GM12878 (cell line): ENCODE measurements at regions not wholly inside any gene's neighbourhood (a gene's known extent, or its start where the extent isn't known, plus 50 kb on each side); places are given as distances from the start of the nearest gene placed in this dataset.

Experiments used
- ATAC-seq: fragments of 200-7000 bp; cut with Tn5 transposase; 3 replicates; pipeline ENCODE4 v1.9.1; 2020; ENCODE audit warnings: mild to moderate bottlenecking, moderate library complexity
- BruUV-seq: library from RNA; stranded (reverse); fragments of 400-500 nt; replicated peaks from 2 replicates; lab custom pipeline; 2021; lab: Mats Ljungman, UMichigan
- CTCF ChIA-PET: fragments of 300-600 bp; sonication (Branson Sonifier 250); formaldehyde crosslinking; extraction: SDS; loops from one replicate; lab custom pipeline; 2021; ENCODE audit warnings: inconsistent platforms; lab: Yijun Ruan, JAX
- POLR2A ChIA-PET: fragments of 350-600 bp; formaldehyde crosslinking; extraction: SDS; loops from one replicate; lab custom pipeline; 2021; ENCODE audit warnings: inconsistent platforms; lab: Charles Lee
- RAD21 ChIA-PET: fragments of 300-600 bp; sonication (Branson Sonifier 250); formaldehyde crosslinking; loops from one replicate; lab custom pipeline; 2023; ENCODE audit warnings: antibody characterized with exemption; ENCODE audit not compliant: unreplicated experiment; lab: Charles Lee
- SMC1A ChIA-PET: fragments of 300-600 bp; sonication (Branson Sonifier 250); formaldehyde crosslinking; loops from one replicate; lab custom pipeline; 2023; ENCODE audit not compliant: unreplicated experiment, uncharacterized antibody; lab: Charles Lee
- DNase-seq: peaks from one replicate; pipeline ENCODE4 v3.0.0-alpha.2; 2011; ENCODE audit warnings: low read depth, low spot score
- FAIRE-seq: peaks from 3 replicates; lab custom pipeline; 2011; peaks lifted over from hg19 to GRCh38; lab: Jason Lieb, UNC
- H2AFZ ChIP-seq: 2 replicates; pipeline ENCODE4 v1.6.0; 2011; ENCODE audit warnings: low read depth, low read length, control low read depth; ENCODE audit not compliant: control insufficient read depth
- H3K27ac ChIP-seq: 2 replicates; pipeline ENCODE4 v1.5.1; 2011; ENCODE audit warnings: control low read depth; ENCODE audit not compliant: control insufficient read depth, insufficient read depth
- H3K27me3 ChIP-seq, 2 experiments: replicated peaks in 1 of 2; 2 replicates each; pipeline versions ENCODE4 v1.6.0 to v1.6.1; 2011; ENCODE audit warnings: low read length in 1 of 2; ENCODE audit not compliant: control insufficient read depth in 2 of 2, insufficient read depth in 2 of 2
- H3K36me3 ChIP-seq, 2 experiments: 2 replicates each; pipeline ENCODE4 v1.5.1; 2011; ENCODE audit warnings: low read length in 1 of 2; ENCODE audit not compliant: control insufficient read depth in 2 of 2, insufficient read depth in 2 of 2
- H3K4me1 ChIP-seq: 2 replicates; pipeline ENCODE4 v1.6.1; 2011; ENCODE audit warnings: mild to moderate bottlenecking, low read length, moderate library complexity, mixed read lengths; ENCODE audit not compliant: control insufficient read depth, insufficient read depth
- H3K4me2 ChIP-seq: 2 replicates; pipeline ENCODE4 v1.6.0; 2011; ENCODE audit warnings: control low read depth; ENCODE audit not compliant: control insufficient read depth, insufficient read depth
- H3K4me3 ChIP-seq: fragments of 200-600 bp; sonication (generic); 2 replicates; pipeline ENCODE4 v1.5.1; 2016
- H3K79me2 ChIP-seq: 2 replicates; pipeline ENCODE4 v1.6.0; 2011; ENCODE audit warnings: low read length; ENCODE audit not compliant: control insufficient read depth, insufficient read depth
- H3K9ac ChIP-seq: 2 replicates; pipeline ENCODE4 v1.8.0; 2011; ENCODE audit warnings: low read length, control low read depth, mixed read lengths; ENCODE audit not compliant: control insufficient read depth, insufficient read depth
- H3K9me3 ChIP-seq: replicated peaks from 3 replicates; pipeline ENCODE4 v1.5.1; 2011; ENCODE audit warnings: mild to moderate bottlenecking, low read length; ENCODE audit not compliant: control insufficient read depth, insufficient read depth
- H4K20me1 ChIP-seq: 2 replicates; pipeline ENCODE4 v1.6.0; 2011; ENCODE audit not compliant: control insufficient read depth, insufficient read depth
- CBX3 ChIP-seq: fragments of 200-600 bp; sonication (generic); IDR thresholded peaks from 2 replicates; pipeline ENCODE4 v1.6.1; 2016; ENCODE audit warnings: low read depth, borderline replicate concordance
- CREB1 ChIP-seq: IDR thresholded peaks from 2 replicates; pipeline ENCODE4 v1.6.1; 2012; ENCODE audit warnings: low read depth, mild to moderate bottlenecking, inconsistent platforms
- GABPA ChIP-seq: IDR thresholded peaks from 2 replicates; pipeline ENCODE4 v1.6.1; 2014; ENCODE audit warnings: antibody characterized with exemption, low read depth, mild to moderate bottlenecking, inconsistent platforms
- GATAD2B ChIP-seq: fragments of 450-650 bp; conservative IDR thresholded peaks from 2 replicates; pipeline ENCODE4 v1.6.1; 2017; ENCODE audit warnings: low read depth, mild to moderate bottlenecking, moderate library complexity
- KLF5 ChIP-seq: fragments of 450-650 bp; IDR thresholded peaks from 2 replicates; pipeline ENCODE4 v1.6.1; 2014; ENCODE audit warnings: mild to moderate bottlenecking; ENCODE audit not compliant: partially characterized antibody
- MYB ChIP-seq: fragments of 150-350 bp; IDR thresholded peaks from 2 replicates; pipeline ENCODE4 v1.6.1; 2014; ENCODE audit warnings: mild to moderate bottlenecking, low read depth, low read length, borderline replicate concordance
- NR2C2 ChIP-seq: IDR thresholded peaks from 2 replicates; pipeline ENCODE4 v1.6.1; 2011; ENCODE audit warnings: borderline replicate concordance, low read depth; ENCODE audit not compliant: control insufficient read depth, insufficient read length
- POLR2AphosphoS5 ChIP-seq: IDR thresholded peaks from 2 replicates; pipeline ENCODE4 v1.6.1; 2011; ENCODE audit warnings: mild to moderate bottlenecking, low read length, inconsistent platforms
- RAD51 ChIP-seq: fragments of 450-650 bp; IDR thresholded peaks from 2 replicates; pipeline ENCODE4 v1.6.1; 2016; ENCODE audit warnings: moderate library complexity, mild to moderate bottlenecking, inconsistent platforms
- RB1 ChIP-seq: fragments of 450-650 bp; formaldehyde crosslinking; IDR thresholded peaks from 2 replicates; pipeline ENCODE4 v1.6.1; 2017; ENCODE audit warnings: mild to moderate bottlenecking, borderline replicate concordance
- STAT1 ChIP-seq: fragments of 450-650 bp; conservative IDR thresholded peaks from 2 replicates; pipeline ENCODE4 v1.6.1; 2014; ENCODE audit warnings: antibody characterized with exemption, mild to moderate bottlenecking
- TAF1 ChIP-seq: IDR thresholded peaks from 2 replicates; pipeline ENCODE4 v1.6.1; 2011; ENCODE audit warnings: mild to moderate bottlenecking, low read depth, low read length, borderline replicate concordance
- YY1 ChIP-seq: IDR thresholded peaks from 2 replicates; pipeline ENCODE4 v1.6.1; 2011; ENCODE audit warnings: low read depth, mild to moderate bottlenecking, low read length
- ZBED1 ChIP-seq: IDR thresholded peaks from 2 replicates; pipeline ENCODE4 v1.6.1; 2016; ENCODE audit warnings: borderline replicate concordance
- WGBS: methylation state at CpG from one replicate; pipeline ENCODE4 v1.1.6; 2016; ENCODE audit warnings: low lambda C conversion rate; ENCODE audit not compliant: insufficient replicate concordance, insufficient coverage; ENCODE audit errors: missing lambda C conversion rate; 5-methylcytosine and 5-hydroxymethylcytosine counted together
- in situ Hi-C: fragments of 300-500 bp; cut with MboI; formaldehyde crosslinking; loops from 9 replicates; pipeline ENCODE4 v1.14.3; 2018; ENCODE audit warnings: mixed read lengths
- intact Hi-C: fragments of 100-400 bp; cut with micrococcal nuclease; formaldehyde crosslinking; loops from one replicate; pipeline ENCODE4 v1.14.2; 2022; ENCODE audit not compliant: unreplicated experiment
- TF ChIP-seq, protein P1 (sequence below): fragments of 450-650 bp; IDR thresholded peaks from 2 replicates; pipeline ENCODE4 v1.6.1; 2017; ENCODE audit warnings: low read depth, mild to moderate bottlenecking, moderate library complexity
- TF ChIP-seq, protein P2 (sequence below), 3 experiments: IDR thresholded peaks in 2 of 3; conservative IDR thresholded peaks in 1 of 3; 2 replicates each; pipeline ENCODE4 v1.5.1; 2011; ENCODE audit warnings: low read depth in 3 of 3, low read length in 3 of 3, mild to moderate bottlenecking in 3 of 3, control low read depth in 2 of 3, moderate library complexity in 2 of 3, inconsistent platforms in 1 of 3, mixed read lengths in 1 of 3; ENCODE audit not compliant: control insufficient read depth in 2 of 3, insufficient read depth in 1 of 3; ENCODE audit errors: extremely low read depth in 1 of 3
- TF ChIP-seq, protein P3 (sequence below): IDR thresholded peaks from 2 replicates; pipeline ENCODE4 v1.6.1; 2011; ENCODE audit warnings: low read depth, low read length, improper control_type of control experiment, borderline replicate concordance
- TF ChIP-seq, protein P4 (sequence below): IDR thresholded peaks from 2 replicates; pipeline ENCODE4 v1.6.1; 2011; ENCODE audit warnings: mild to moderate bottlenecking, low read depth, low read length, moderate library complexity; ENCODE audit not compliant: insufficient replicate concordance
- TF ChIP-seq, protein P5 (sequence below): fragments of 450-650 bp; IDR thresholded peaks from 2 replicates; pipeline ENCODE4 v1.6.1; 2017; ENCODE audit warnings: mild to moderate bottlenecking, low read depth, inconsistent platforms; ENCODE audit not compliant: poor library complexity, severe bottlenecking

DNA sequence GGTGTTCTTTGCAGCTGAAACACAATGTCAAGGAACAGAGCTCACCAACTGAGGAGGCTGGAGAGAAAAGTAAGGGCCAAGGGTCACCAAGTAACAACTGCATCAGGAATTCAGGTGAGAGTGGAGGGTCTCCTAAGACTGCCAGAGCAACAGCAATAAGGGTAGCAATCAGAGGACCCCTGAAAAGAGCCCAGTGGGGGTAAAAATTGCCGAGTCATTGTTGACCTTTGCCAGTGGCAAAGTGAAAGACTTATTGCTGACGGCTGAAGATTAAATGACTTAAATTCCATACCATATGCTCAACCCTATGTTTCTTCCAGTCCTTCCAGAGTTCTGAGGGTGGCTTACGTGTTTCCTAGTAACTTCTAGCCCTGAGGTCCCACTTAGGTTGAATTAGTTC is 51.9 kb upstream of the ARHGAP42 start:
- no peaks in the 10 kb centered on the region for H3K4me1 ChIP-seq
- TF ChIP-seq ZBED1 = no peak
- TF ChIP-seq RAD51 = no peak
- no peak for TF ChIP-seq MYB
- TF ChIP-seq, protein P1, sequence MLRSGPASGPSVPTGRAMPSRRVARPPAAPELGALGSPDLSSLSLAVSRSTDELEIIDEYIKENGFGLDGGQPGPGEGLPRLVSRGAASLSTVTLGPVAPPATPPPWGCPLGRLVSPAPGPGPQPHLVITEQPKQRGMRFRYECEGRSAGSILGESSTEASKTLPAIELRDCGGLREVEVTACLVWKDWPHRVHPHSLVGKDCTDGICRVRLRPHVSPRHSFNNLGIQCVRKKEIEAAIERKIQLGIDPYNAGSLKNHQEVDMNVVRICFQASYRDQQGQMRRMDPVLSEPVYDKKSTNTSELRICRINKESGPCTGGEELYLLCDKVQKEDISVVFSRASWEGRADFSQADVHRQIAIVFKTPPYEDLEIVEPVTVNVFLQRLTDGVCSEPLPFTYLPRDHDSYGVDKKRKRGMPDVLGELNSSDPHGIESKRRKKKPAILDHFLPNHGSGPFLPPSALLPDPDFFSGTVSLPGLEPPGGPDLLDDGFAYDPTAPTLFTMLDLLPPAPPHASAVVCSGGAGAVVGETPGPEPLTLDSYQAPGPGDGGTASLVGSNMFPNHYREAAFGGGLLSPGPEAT = no peak
- TF ChIP-seq, protein P2, sequence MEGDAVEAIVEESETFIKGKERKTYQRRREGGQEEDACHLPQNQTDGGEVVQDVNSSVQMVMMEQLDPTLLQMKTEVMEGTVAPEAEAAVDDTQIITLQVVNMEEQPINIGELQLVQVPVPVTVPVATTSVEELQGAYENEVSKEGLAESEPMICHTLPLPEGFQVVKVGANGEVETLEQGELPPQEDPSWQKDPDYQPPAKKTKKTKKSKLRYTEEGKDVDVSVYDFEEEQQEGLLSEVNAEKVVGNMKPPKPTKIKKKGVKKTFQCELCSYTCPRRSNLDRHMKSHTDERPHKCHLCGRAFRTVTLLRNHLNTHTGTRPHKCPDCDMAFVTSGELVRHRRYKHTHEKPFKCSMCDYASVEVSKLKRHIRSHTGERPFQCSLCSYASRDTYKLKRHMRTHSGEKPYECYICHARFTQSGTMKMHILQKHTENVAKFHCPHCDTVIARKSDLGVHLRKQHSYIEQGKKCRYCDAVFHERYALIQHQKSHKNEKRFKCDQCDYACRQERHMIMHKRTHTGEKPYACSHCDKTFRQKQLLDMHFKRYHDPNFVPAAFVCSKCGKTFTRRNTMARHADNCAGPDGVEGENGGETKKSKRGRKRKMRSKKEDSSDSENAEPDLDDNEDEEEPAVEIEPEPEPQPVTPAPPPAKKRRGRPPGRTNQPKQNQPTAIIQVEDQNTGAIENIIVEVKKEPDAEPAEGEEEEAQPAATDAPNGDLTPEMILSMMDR (IDR thresholded peaks at IDR 0.05 in 2 of 3, conservative IDR thresholded peaks at IDR 0.05 in 1 of 3; ENCODE audit: control insufficient read depth in 2 of 3, extremely low read depth in 1 of 3, insufficient read depth in 1 of 3, low read depth in 3 of 3, low read length in 3 of 3) = no peak
- TF ChIP-seq, protein P3, sequence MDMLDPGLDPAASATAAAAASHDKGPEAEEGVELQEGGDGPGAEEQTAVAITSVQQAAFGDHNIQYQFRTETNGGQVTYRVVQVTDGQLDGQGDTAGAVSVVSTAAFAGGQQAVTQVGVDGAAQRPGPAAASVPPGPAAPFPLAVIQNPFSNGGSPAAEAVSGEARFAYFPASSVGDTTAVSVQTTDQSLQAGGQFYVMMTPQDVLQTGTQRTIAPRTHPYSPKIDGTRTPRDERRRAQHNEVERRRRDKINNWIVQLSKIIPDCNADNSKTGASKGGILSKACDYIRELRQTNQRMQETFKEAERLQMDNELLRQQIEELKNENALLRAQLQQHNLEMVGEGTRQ = no peak
- TF ChIP-seq POLR2AphosphoS5 = no peak
- no peak for TF ChIP-seq GABPA
- no peak for TF ChIP-seq STAT1
- no peak for TF ChIP-seq KLF5
- TF ChIP-seq, protein P4, sequence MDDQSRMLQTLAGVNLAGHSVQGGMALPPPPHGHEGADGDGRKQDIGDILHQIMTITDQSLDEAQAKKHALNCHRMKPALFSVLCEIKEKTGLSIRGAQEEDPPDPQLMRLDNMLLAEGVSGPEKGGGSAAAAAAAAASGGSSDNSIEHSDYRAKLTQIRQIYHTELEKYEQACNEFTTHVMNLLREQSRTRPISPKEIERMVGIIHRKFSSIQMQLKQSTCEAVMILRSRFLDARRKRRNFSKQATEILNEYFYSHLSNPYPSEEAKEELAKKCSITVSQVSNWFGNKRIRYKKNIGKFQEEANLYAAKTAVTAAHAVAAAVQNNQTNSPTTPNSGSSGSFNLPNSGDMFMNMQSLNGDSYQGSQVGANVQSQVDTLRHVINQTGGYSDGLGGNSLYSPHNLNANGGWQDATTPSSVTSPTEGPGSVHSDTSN = no peak
- no peak for TF ChIP-seq CREB1
- TF ChIP-seq GATAD2B = no peak
- TF ChIP-seq YY1 = no peak
- no peak for TF ChIP-seq NR2C2
- TF ChIP-seq, protein P5, sequence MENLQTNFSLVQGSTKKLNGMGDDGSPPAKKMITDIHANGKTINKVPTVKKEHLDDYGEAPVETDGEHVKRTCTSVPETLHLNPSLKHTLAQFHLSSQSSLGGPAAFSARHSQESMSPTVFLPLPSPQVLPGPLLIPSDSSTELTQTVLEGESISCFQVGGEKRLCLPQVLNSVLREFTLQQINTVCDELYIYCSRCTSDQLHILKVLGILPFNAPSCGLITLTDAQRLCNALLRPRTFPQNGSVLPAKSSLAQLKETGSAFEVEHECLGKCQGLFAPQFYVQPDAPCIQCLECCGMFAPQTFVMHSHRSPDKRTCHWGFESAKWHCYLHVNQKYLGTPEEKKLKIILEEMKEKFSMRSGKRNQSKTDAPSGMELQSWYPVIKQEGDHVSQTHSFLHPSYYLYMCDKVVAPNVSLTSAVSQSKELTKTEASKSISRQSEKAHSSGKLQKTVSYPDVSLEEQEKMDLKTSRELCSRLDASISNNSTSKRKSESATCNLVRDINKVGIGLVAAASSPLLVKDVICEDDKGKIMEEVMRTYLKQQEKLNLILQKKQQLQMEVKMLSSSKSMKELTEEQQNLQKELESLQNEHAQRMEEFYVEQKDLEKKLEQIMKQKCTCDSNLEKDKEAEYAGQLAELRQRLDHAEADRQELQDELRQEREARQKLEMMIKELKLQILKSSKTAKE = no peak
- TF ChIP-seq CBX3 = no peak
- no peak for TF ChIP-seq RB1
- TF ChIP-seq TAF1 = no peak
- DNase-seq (no peak), FAIRE-seq (no peak), ATAC-seq (no peak)
- no TSS peak for BruUV-seq
- H3K79me2 ChIP-seq = no peaks in the 10 kb centered on the region
- no peaks in the 10 kb centered on the region for H3K9me3 ChIP-seq
- ChIA-PET SMC1A (no interaction called here), POLR2A (no interaction called here), RAD21 (no interaction called here), CTCF (no interaction called here)
- no peak overlapping the region for H3K4me3 ChIP-seq
- H3K27ac ChIP-seq = no peak overlapping the region
- 33% methylated on average over 3 of the region's 3 CpGs for WGBS
- no peak overlapping the region for H2AFZ ChIP-seq
- H3K27me3 ChIP-seq = no peaks in the 10 kb centered on the region
- no peak overlapping the region for H3K4me2 ChIP-seq
- intact Hi-C loops (no loop called here), in situ Hi-C loops (no loop called here)
- no peaks in the 10 kb centered on the region for H3K36me3 ChIP-seq
- H4K20me1 ChIP-seq = no peaks in the 10 kb centered on the region
- no peak overlapping the region for H3K9ac ChIP-seq
